IMR-90 (cell line): ENCODE measurements at regions not wholly inside any gene's neighbourhood (a gene's known extent, or its start where the extent isn't known, plus 50 kb on each side); places are given as distances from the start of the nearest gene placed in this dataset.

Experiments
- ATAC-seq: fragments of 200-7000 bp; cut with Tn5 transposase; 2 replicates; pipeline ENCODE4 v1.9.1; 2020; ENCODE audit warnings: low read depth, mild to moderate bottlenecking, moderate library complexity
- BruUV-seq: library from RNA; stranded (reverse); fragments of 400-500 nt; replicated peaks from 2 replicates; lab custom pipeline; 2021; lab: Mats Ljungman, UMichigan
- CTCF ChIA-PET: fragments of 300-600 bp; formaldehyde crosslinking; extraction: SDS; loops from one replicate; lab custom pipeline; 2021; ENCODE audit warnings: antibody characterized with exemption; lab: Yijun Ruan, JAX
- POLR2A ChIA-PET: fragments of 300-600 bp; sonication (Branson Sonifier 250); formaldehyde crosslinking; loops from one replicate; lab custom pipeline; 2022; ENCODE audit warnings: antibody characterized with exemption; ENCODE audit not compliant: unreplicated experiment; lab: Charles Lee
- DNase-seq: peaks from one replicate; pipeline ENCODE4 v3.0.0; 2013
- H2AFZ ChIP-seq: replicated peaks from 2 replicates; pipeline ENCODE3; 2013; ENCODE audit warnings: low read length, mild to moderate bottlenecking; ENCODE audit not compliant: poor library complexity
- H2AK5ac ChIP-seq: 2 replicates; pipeline ENCODE4 v1.6.1; 2013; ENCODE audit warnings: low read depth, low read length, inconsistent platforms
- H2AK9ac ChIP-seq: replicated peaks from 2 replicates; pipeline ENCODE3; 2013; ENCODE audit warnings: mild to moderate bottlenecking, low read depth, low read length, moderate library complexity; ENCODE audit not compliant: poor library complexity
- H2BK120ac ChIP-seq: 2 replicates; pipeline ENCODE4 v1.6.1; 2013; ENCODE audit warnings: low read depth, low read length, inconsistent platforms
- H2BK15ac ChIP-seq: 3 replicates; pipeline ENCODE4 v1.6.1; 2013; ENCODE audit warnings: low read depth, low read length, inconsistent platforms
- H2BK20ac ChIP-seq: 2 replicates; pipeline ENCODE4 v1.6.1; 2013; ENCODE audit warnings: low read depth, mild to moderate bottlenecking, inconsistent platforms, low read length, moderate library complexity
- H2BK5ac ChIP-seq: 2 replicates; pipeline ENCODE4 v1.6.1; 2013; ENCODE audit warnings: mild to moderate bottlenecking, low read depth, low read length, inconsistent platforms; ENCODE audit not compliant: poor library complexity, severe bottlenecking
- H3K14ac ChIP-seq: replicated peaks from 2 replicates; pipeline ENCODE4 v1.6.1; 2013; ENCODE audit warnings: low read depth, low read length, inconsistent platforms
- H3K18ac ChIP-seq: 2 replicates; pipeline ENCODE4 v1.6.1; 2013; ENCODE audit warnings: low read depth, low read length, control low read depth
- H3K23ac ChIP-seq: 2 replicates; pipeline ENCODE4 v1.6.1; 2013; ENCODE audit warnings: low read depth, low read length, inconsistent platforms
- H3K27ac ChIP-seq: 2 replicates; pipeline ENCODE4 v1.5.1; 2013; ENCODE audit warnings: mild to moderate bottlenecking, control low read depth, low read length; ENCODE audit not compliant: insufficient read depth
- H3K27me3 ChIP-seq: 2 replicates; pipeline ENCODE4 v1.6.1; 2013; ENCODE audit warnings: low read length; ENCODE audit not compliant: control insufficient read depth, insufficient read depth
- H3K36me3 ChIP-seq: 2 replicates; pipeline ENCODE4 v1.6.1; 2013; ENCODE audit warnings: low read length, mixed read lengths; ENCODE audit not compliant: control insufficient read depth, insufficient read depth
- H3K4ac ChIP-seq: 2 replicates; pipeline ENCODE4 v1.6.1; 2013; ENCODE audit warnings: low read depth, low read length, inconsistent platforms
- H3K4me1 ChIP-seq: 2 replicates; pipeline ENCODE4 v1.6.1; 2013; ENCODE audit warnings: low read length, mixed read lengths; ENCODE audit not compliant: control insufficient read depth, insufficient read depth
- H3K4me2 ChIP-seq: 2 replicates; pipeline ENCODE4 v1.6.1; 2013; ENCODE audit warnings: low read depth, mild to moderate bottlenecking, control low read depth, low read length, moderate library complexity
- H3K4me3 ChIP-seq: 2 replicates; pipeline ENCODE4 v1.5.1; 2013; ENCODE audit warnings: low read depth, mild to moderate bottlenecking, control low read depth, low read length, moderate library complexity; ENCODE audit not compliant: insufficient read depth
- H3K56ac ChIP-seq: 2 replicates; pipeline ENCODE4 v1.6.1; 2013; ENCODE audit warnings: low read length, inconsistent platforms; ENCODE audit not compliant: insufficient read depth; ENCODE audit errors: extremely low read depth
- H3K79me1 ChIP-seq, 2 experiments: 2 replicates each; pipeline ENCODE4 v1.6.1; 2013; ENCODE audit warnings: low read length in 2 of 2, inconsistent platforms in 1 of 2, low read depth in 1 of 2
- H3K9ac ChIP-seq: 2 replicates; pipeline ENCODE4 v1.6.1; 2013; ENCODE audit warnings: low read depth, low read length, control low read depth
- H3K9me1 ChIP-seq: 2 replicates; pipeline ENCODE4 v1.6.1; 2013; ENCODE audit warnings: low read length, inconsistent platforms; ENCODE audit not compliant: insufficient read depth
- H3K9me3 ChIP-seq: 2 replicates; pipeline ENCODE4 v1.6.1; 2013; ENCODE audit warnings: low read length; ENCODE audit not compliant: control insufficient read depth, insufficient read depth
- H4K20me1 ChIP-seq: 2 replicates; pipeline ENCODE4 v1.6.1; 2013; ENCODE audit warnings: low read length, inconsistent platforms; ENCODE audit not compliant: insufficient read depth
- H4K5ac ChIP-seq: 2 replicates; pipeline ENCODE4 v1.6.1; 2013; ENCODE audit warnings: mild to moderate bottlenecking, low read depth, low read length, control low read depth
- H4K8ac ChIP-seq, 2 experiments: 2 replicates each; pipeline ENCODE4 v1.6.1; 2013; ENCODE audit warnings: low read depth in 2 of 2, low read length in 2 of 2, control low read depth in 1 of 2, inconsistent platforms in 1 of 2
- H4K91ac ChIP-seq: 2 replicates; pipeline ENCODE4 v1.6.1; 2013; ENCODE audit warnings: low read depth, low read length, inconsistent platforms; ENCODE audit not compliant: insufficient read depth
- CTCF ChIP-seq: conservative IDR thresholded peaks from 2 replicates; pipeline ENCODE4 v1.5.1; 2012; ENCODE audit warnings: mild to moderate bottlenecking, low read depth, low read length, improper control_type of control experiment
- FOS ChIP-seq: fragments of 150-350 bp; IDR thresholded peaks from 2 replicates; pipeline ENCODE4 v1.6.1; 2016; ENCODE audit warnings: low read depth, low read length
- NFE2L2 ChIP-seq: fragments of 150-350 bp; IDR thresholded peaks from 2 replicates; pipeline ENCODE4 v1.6.1; 2016; ENCODE audit warnings: low read depth, mild to moderate bottlenecking, low read length
- POLR2A ChIP-seq: IDR thresholded peaks from 2 replicates; pipeline ENCODE4 v1.6.1; 2012; ENCODE audit warnings: mild to moderate bottlenecking, low read depth, low read length
- RAD21 ChIP-seq: IDR thresholded peaks from 2 replicates; pipeline ENCODE4 v1.6.1; 2012; ENCODE audit warnings: low read length, improper control_type of control experiment
- WGBS, 2 experiments: methylation state at CpG; one replicate each; pipeline versions ENCODE4 v1.1.5 to v1.1.7; 2013; ENCODE audit warnings: missing lambda C conversion rate in 2 of 2; ENCODE audit not compliant: insufficient read length in 1 of 2; ENCODE audit errors: extremely low coverage in 2 of 2; 5-methylcytosine and 5-hydroxymethylcytosine counted together
- dilution Hi-C: fragments of 300-500 bp; cut with HindIII; formaldehyde crosslinking; loops from one replicate; pipeline ENCODE4 v1.14.3; 2018; ENCODE audit warnings: low sequenced_read_pairs; ENCODE audit not compliant: unreplicated experiment
- in situ Hi-C: fragments of 300-500 bp; cut with MboI; formaldehyde crosslinking; loops from 3 replicates; pipeline ENCODE4 v1.14.3; 2019; ENCODE audit warnings: low sequenced_read_pairs, inconsistent platforms, mixed read lengths
- intact Hi-C: fragments of 100-400 bp; cut with micrococcal nuclease; formaldehyde crosslinking; loops from 2 replicates; pipeline ENCODE4 v1.10.0; 2022

GRCh38 chr2:6072276-6072675 lies 380.1 kb downstream of the SOX11 start:
- no peak overlapping the region for H2BK15ac ChIP-seq
- H3K9me3 ChIP-seq = no peaks in the 10 kb centered on the region
- no peak overlapping the region for H2AFZ ChIP-seq
- dilution Hi-C loops = no loop called here
- ChIA-PET CTCF (interaction anchor here (0.9 kb wide), 1 partner anchor 24 kb away, joined by 3 read pairs; no protein-coding TSS in a partner anchor), POLR2A (no interaction called here)
- no peak overlapping the region for H3K9ac ChIP-seq
- no peak overlapping the region for H3K23ac ChIP-seq
- H3K4me3 ChIP-seq = no peak overlapping the region
- no peaks in the 10 kb centered on the region for H4K20me1 ChIP-seq
- no peak overlapping the region for H3K27ac ChIP-seq
- H2BK5ac ChIP-seq = no peak overlapping the region
- H3K27me3 ChIP-seq = no peaks in the 10 kb centered on the region
- no peak overlapping the region for H3K56ac ChIP-seq
- no peak overlapping the region for H2BK120ac ChIP-seq
- in situ Hi-C loops = no loop called here
- H4K5ac ChIP-seq = no peak overlapping the region
- no peak overlapping the region for H2BK20ac ChIP-seq
- ATAC-seq = no peak
- intact Hi-C loops = no loop called here
- H3K9me1 ChIP-seq = no peaks in the 10 kb centered on the region
- no peak overlapping the region for H3K4ac ChIP-seq
- no peak for TF ChIP-seq NFE2L2
- TF ChIP-seq RAD21 = no peak
- no peak for TF ChIP-seq FOS
- TF ChIP-seq POLR2A = no peak
- TF ChIP-seq CTCF = no peak
- H3K4me1 ChIP-seq = peaks cover 9% of the 10 kb centered on the region; the same call in 1 of the 2 replicates
- no peak overlapping the region for H2AK9ac ChIP-seq
- H3K79me1 ChIP-seq = no peaks in the 10 kb centered on the region
- DNase-seq = no peak
- no peak overlapping the region for H3K14ac ChIP-seq
- no peak overlapping the region for H4K91ac ChIP-seq
- H3K36me3 ChIP-seq = no peaks in the 10 kb centered on the region
- no CpG with 5 or more reads among the region's 5 CpGs for WGBS, 2 experiments
- H4K8ac ChIP-seq = no peak overlapping the region
- no peak overlapping the region for H3K4me2 ChIP-seq
- BruUV-seq = no TSS peak
- H2AK5ac ChIP-seq = no peak overlapping the region
- H3K18ac ChIP-seq = no peak overlapping the region
